H1 (cell line): ENCODE measurements at regions not wholly inside any gene's neighbourhood (a gene's known extent, or its start where the extent isn't known, plus 50 kb on each side); places are given as distances from the start of the nearest gene placed in this dataset.

Experiments
- ATF2 ChIP-seq: IDR thresholded peaks from 2 replicates; pipeline ENCODE4 v1.6.1; 2012; ENCODE audit warnings: low read length, inconsistent platforms
- CHD7 ChIP-seq: fragments of 300-600 bp; sonication (generic); IDR thresholded peaks from 2 replicates; pipeline ENCODE4 v1.7.1; 2012; ENCODE audit warnings: low read length, moderate library complexity, mild to moderate bottlenecking, inconsistent platforms; ENCODE audit not compliant: insufficient replicate concordance
- GTF2F1 ChIP-seq: IDR thresholded peaks from 2 replicates; pipeline ENCODE4 v1.6.1; 2012; ENCODE audit warnings: low read depth, low read length, improper control_type of control experiment, borderline replicate concordance

GRCh38 chr13:32859707-32860292 lies 156.4 kb upstream of the KL start (continued):
- no peak for TF ChIP-seq CHD7
- no peak for TF ChIP-seq ATF2
- no peak for TF ChIP-seq GTF2F1
